IMR-90 (cell line): ENCODE measurements at regions not wholly inside any gene's neighbourhood (a gene's known extent, or its start where the extent isn't known, plus 50 kb on each side); places are given as distances from the start of the nearest gene placed in this dataset.

ENCODE experiments used
- ATAC-seq: fragments of 200-7000 bp; cut with Tn5 transposase; 2 replicates; pipeline ENCODE4 v1.9.1; 2020; ENCODE audit warnings: low read depth, mild to moderate bottlenecking, moderate library complexity
- BruUV-seq: library from RNA; stranded (reverse); fragments of 400-500 nt; replicated peaks from 2 replicates; lab custom pipeline; 2021; lab: Mats Ljungman, UMichigan
- CTCF ChIA-PET: fragments of 300-600 bp; formaldehyde crosslinking; extraction: SDS; loops from one replicate; lab custom pipeline; 2021; ENCODE audit warnings: antibody characterized with exemption; lab: Yijun Ruan, JAX
- POLR2A ChIA-PET: fragments of 300-600 bp; sonication (Branson Sonifier 250); formaldehyde crosslinking; loops from one replicate; lab custom pipeline; 2022; ENCODE audit warnings: antibody characterized with exemption; ENCODE audit not compliant: unreplicated experiment; lab: Charles Lee
- DNase-seq: peaks from one replicate; pipeline ENCODE4 v3.0.0; 2013
- H2AFZ ChIP-seq: replicated peaks from 2 replicates; pipeline ENCODE3; 2013; ENCODE audit warnings: low read length, mild to moderate bottlenecking; ENCODE audit not compliant: poor library complexity
- H2AK5ac ChIP-seq: 2 replicates; pipeline ENCODE4 v1.6.1; 2013; ENCODE audit warnings: low read depth, low read length, inconsistent platforms
- H2AK9ac ChIP-seq: replicated peaks from 2 replicates; pipeline ENCODE3; 2013; ENCODE audit warnings: mild to moderate bottlenecking, low read depth, low read length, moderate library complexity; ENCODE audit not compliant: poor library complexity
- H2BK120ac ChIP-seq: 2 replicates; pipeline ENCODE4 v1.6.1; 2013; ENCODE audit warnings: low read depth, low read length, inconsistent platforms
- H2BK15ac ChIP-seq: 3 replicates; pipeline ENCODE4 v1.6.1; 2013; ENCODE audit warnings: low read depth, low read length, inconsistent platforms
- H2BK20ac ChIP-seq: 2 replicates; pipeline ENCODE4 v1.6.1; 2013; ENCODE audit warnings: low read depth, mild to moderate bottlenecking, inconsistent platforms, low read length, moderate library complexity
- H2BK5ac ChIP-seq: 2 replicates; pipeline ENCODE4 v1.6.1; 2013; ENCODE audit warnings: mild to moderate bottlenecking, low read depth, low read length, inconsistent platforms; ENCODE audit not compliant: poor library complexity, severe bottlenecking
- H3K14ac ChIP-seq: replicated peaks from 2 replicates; pipeline ENCODE4 v1.6.1; 2013; ENCODE audit warnings: low read depth, low read length, inconsistent platforms
- H3K18ac ChIP-seq: 2 replicates; pipeline ENCODE4 v1.6.1; 2013; ENCODE audit warnings: low read depth, low read length, control low read depth
- H3K23ac ChIP-seq: 2 replicates; pipeline ENCODE4 v1.6.1; 2013; ENCODE audit warnings: low read depth, low read length, inconsistent platforms
- H3K27ac ChIP-seq: 2 replicates; pipeline ENCODE4 v1.5.1; 2013; ENCODE audit warnings: mild to moderate bottlenecking, control low read depth, low read length; ENCODE audit not compliant: insufficient read depth
- H3K27me3 ChIP-seq: 2 replicates; pipeline ENCODE4 v1.6.1; 2013; ENCODE audit warnings: low read length; ENCODE audit not compliant: control insufficient read depth, insufficient read depth
- H3K36me3 ChIP-seq: 2 replicates; pipeline ENCODE4 v1.6.1; 2013; ENCODE audit warnings: low read length, mixed read lengths; ENCODE audit not compliant: control insufficient read depth, insufficient read depth
- H3K4ac ChIP-seq: 2 replicates; pipeline ENCODE4 v1.6.1; 2013; ENCODE audit warnings: low read depth, low read length, inconsistent platforms
- H3K4me1 ChIP-seq: 2 replicates; pipeline ENCODE4 v1.6.1; 2013; ENCODE audit warnings: low read length, mixed read lengths; ENCODE audit not compliant: control insufficient read depth, insufficient read depth
- H3K4me2 ChIP-seq: 2 replicates; pipeline ENCODE4 v1.6.1; 2013; ENCODE audit warnings: low read depth, mild to moderate bottlenecking, control low read depth, low read length, moderate library complexity
- H3K4me3 ChIP-seq: 2 replicates; pipeline ENCODE4 v1.5.1; 2013; ENCODE audit warnings: low read depth, mild to moderate bottlenecking, control low read depth, low read length, moderate library complexity; ENCODE audit not compliant: insufficient read depth
- H3K56ac ChIP-seq: 2 replicates; pipeline ENCODE4 v1.6.1; 2013; ENCODE audit warnings: low read length, inconsistent platforms; ENCODE audit not compliant: insufficient read depth; ENCODE audit errors: extremely low read depth
- H3K79me1 ChIP-seq, 2 experiments: 2 replicates each; pipeline ENCODE4 v1.6.1; 2013; ENCODE audit warnings: low read length in 2 of 2, inconsistent platforms in 1 of 2, low read depth in 1 of 2
- H3K9ac ChIP-seq: 2 replicates; pipeline ENCODE4 v1.6.1; 2013; ENCODE audit warnings: low read depth, low read length, control low read depth
- H3K9me1 ChIP-seq: 2 replicates; pipeline ENCODE4 v1.6.1; 2013; ENCODE audit warnings: low read length, inconsistent platforms; ENCODE audit not compliant: insufficient read depth
- H3K9me3 ChIP-seq: 2 replicates; pipeline ENCODE4 v1.6.1; 2013; ENCODE audit warnings: low read length; ENCODE audit not compliant: control insufficient read depth, insufficient read depth
- H4K20me1 ChIP-seq: 2 replicates; pipeline ENCODE4 v1.6.1; 2013; ENCODE audit warnings: low read length, inconsistent platforms; ENCODE audit not compliant: insufficient read depth
- H4K5ac ChIP-seq: 2 replicates; pipeline ENCODE4 v1.6.1; 2013; ENCODE audit warnings: mild to moderate bottlenecking, low read depth, low read length, control low read depth
- H4K8ac ChIP-seq, 2 experiments: 2 replicates each; pipeline ENCODE4 v1.6.1; 2013; ENCODE audit warnings: low read depth in 2 of 2, low read length in 2 of 2, control low read depth in 1 of 2, inconsistent platforms in 1 of 2
- H4K91ac ChIP-seq: 2 replicates; pipeline ENCODE4 v1.6.1; 2013; ENCODE audit warnings: low read depth, low read length, inconsistent platforms; ENCODE audit not compliant: insufficient read depth
- BHLHE40 ChIP-seq: fragments of 150-350 bp; IDR thresholded peaks from 2 replicates; pipeline ENCODE4 v1.6.1; 2016; ENCODE audit warnings: mild to moderate bottlenecking, low read depth, low read length
- POLR2A ChIP-seq: IDR thresholded peaks from 2 replicates; pipeline ENCODE4 v1.6.1; 2012; ENCODE audit warnings: mild to moderate bottlenecking, low read depth, low read length
- RAD21 ChIP-seq: IDR thresholded peaks from 2 replicates; pipeline ENCODE4 v1.6.1; 2012; ENCODE audit warnings: low read length, improper control_type of control experiment
- RCOR1 ChIP-seq: IDR thresholded peaks from 2 replicates; pipeline ENCODE4 v1.6.1; 2012; ENCODE audit warnings: mild to moderate bottlenecking, low read length, improper control_type of control experiment; ENCODE audit not compliant: insufficient replicate concordance
- WGBS, 2 experiments: methylation state at CpG; one replicate each; pipeline versions ENCODE4 v1.1.5 to v1.1.7; 2013; ENCODE audit warnings: missing lambda C conversion rate in 2 of 2; ENCODE audit not compliant: insufficient read length in 1 of 2; ENCODE audit errors: extremely low coverage in 2 of 2; 5-methylcytosine and 5-hydroxymethylcytosine counted together
- dilution Hi-C: fragments of 300-500 bp; cut with HindIII; formaldehyde crosslinking; loops from one replicate; pipeline ENCODE4 v1.14.3; 2018; ENCODE audit warnings: low sequenced_read_pairs; ENCODE audit not compliant: unreplicated experiment
- in situ Hi-C: fragments of 300-500 bp; cut with MboI; formaldehyde crosslinking; loops from 3 replicates; pipeline ENCODE4 v1.14.3; 2019; ENCODE audit warnings: low sequenced_read_pairs, inconsistent platforms, mixed read lengths
- intact Hi-C: fragments of 100-400 bp; cut with micrococcal nuclease; formaldehyde crosslinking; loops from 2 replicates; pipeline ENCODE4 v1.10.0; 2022
- TF ChIP-seq, protein P1 (sequence below): fragments of 150-350 bp; IDR thresholded peaks from 2 replicates; pipeline ENCODE4 v1.6.1; 2017; ENCODE audit warnings: mild to moderate bottlenecking, antibody characterized with exemption, low read length, low read depth

GRCh38 chr5:96128204-96128864 lies 166.7 kb upstream of the ELL2 start:
- no peak overlapping the region for H2BK5ac ChIP-seq
- no peak overlapping the region for H2AK5ac ChIP-seq
- H3K4me2 ChIP-seq = no peak overlapping the region
- H4K20me1 ChIP-seq = no peaks in the 10 kb centered on the region
- no peak for TF ChIP-seq RAD21
- TF ChIP-seq POLR2A = no peak
- TF ChIP-seq BHLHE40 = no peak
- TF ChIP-seq, protein P1, sequence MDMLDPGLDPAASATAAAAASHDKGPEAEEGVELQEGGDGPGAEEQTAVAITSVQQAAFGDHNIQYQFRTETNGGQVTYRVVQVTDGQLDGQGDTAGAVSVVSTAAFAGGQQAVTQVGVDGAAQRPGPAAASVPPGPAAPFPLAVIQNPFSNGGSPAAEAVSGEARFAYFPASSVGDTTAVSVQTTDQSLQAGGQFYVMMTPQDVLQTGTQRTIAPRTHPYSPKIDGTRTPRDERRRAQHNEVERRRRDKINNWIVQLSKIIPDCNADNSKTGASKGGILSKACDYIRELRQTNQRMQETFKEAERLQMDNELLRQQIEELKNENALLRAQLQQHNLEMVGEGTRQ = no peak
- no peak for TF ChIP-seq RCOR1
- no peak overlapping the region for H3K56ac ChIP-seq
- dilution Hi-C loops = no loop called here
- BruUV-seq = no TSS peak
- WGBS, 2 experiments = no CpG with 5 or more reads among the region's 6 CpGs
- no peak overlapping the region for H3K23ac ChIP-seq
- no peak overlapping the region for H3K4ac ChIP-seq
- no peak for ATAC-seq
- peaks cover 12% of the 10 kb centered on the region for H3K4me1 ChIP-seq
- H4K8ac ChIP-seq = peak overlapping the region in 1 of 2 experiments; percentile 35; a peak in 1 of 4 replicates
- no peak overlapping the region for H3K4me3 ChIP-seq
- no peaks in the 10 kb centered on the region for H3K9me1 ChIP-seq
- ChIA-PET CTCF (no interaction called here), POLR2A (no interaction called here)
- no peak overlapping the region for H2BK120ac ChIP-seq
- no peak overlapping the region for H2AK9ac ChIP-seq
- H4K91ac ChIP-seq = no peak overlapping the region; the same call in 1 of the 2 replicates
- H3K18ac ChIP-seq = peak overlapping the region; percentile 32; the same call in 1 of the 2 replicates
- no peaks in the 10 kb centered on the region for H3K36me3 ChIP-seq
- no peak overlapping the region for H2BK15ac ChIP-seq
- no peak overlapping the region for H3K14ac ChIP-seq
- no peaks in the 10 kb centered on the region for H3K79me1 ChIP-seq
- intact Hi-C loops = no loop called here
- no peak overlapping the region for H3K9ac ChIP-seq
- no peak overlapping the region for H2AFZ ChIP-seq
- H2BK20ac ChIP-seq = no peak overlapping the region
- in situ Hi-C loops = no loop called here
- H4K5ac ChIP-seq = peak overlapping the region; percentile 51; the same call in 1 of the 2 replicates
- H3K27me3 ChIP-seq = no peaks in the 10 kb centered on the region
- no peak overlapping the region for H3K27ac ChIP-seq
- DNase-seq = no peak
- H3K9me3 ChIP-seq = no peaks in the 10 kb centered on the region
